Heart right ventricle (tissue), 16 donors: ENCODE measurements at regions not wholly inside any gene's neighbourhood (a gene's known extent, or its start where the extent isn't known, plus 50 kb on each side); places are given as distances from the start of the nearest gene placed in this dataset.
A peak's percentile ranks its signal among the peaks of the same experiment; 100 is the strongest.

Source experiments
- ATAC-seq, 8 donors: fragments of 200-7000 bp; cut with Tn5 transposase; one replicate each; pipeline ENCODE4 v1.9.1; 2020; ENCODE audit warnings: mild to moderate bottlenecking in 8 of 8, moderate library complexity in 8 of 8, moderate number of reproducible peaks in 1 of 8
- DNase-seq, 2 donors: peaks; one replicate each; pipeline ENCODE4 v3.0.0-alpha.2; 2020
- H3K27ac ChIP-seq, 10 donors: fragments of 200-600 bp; sonication (generic) in 2 of 10; one replicate each; pipeline versions ENCODE4 v1.5.0 to v1.8.0; 2020 to 2022; ENCODE audit warnings: mild to moderate bottlenecking in 3 of 10
- H3K27me3 ChIP-seq, 7 donors: fragments of 200-600 bp; one replicate each; pipeline ENCODE4 v1.8.0; 2021 to 2022; ENCODE audit warnings: mild to moderate bottlenecking in 2 of 7
- H3K36me3 ChIP-seq, 9 donors: fragments of 200-600 bp; sonication (generic) in 1 of 9; one replicate each; pipeline versions ENCODE4 v1.5.0 to v1.8.0; 2020 to 2022; ENCODE audit warnings: mild to moderate bottlenecking in 2 of 9
- H3K4me1 ChIP-seq, 9 donors: fragments of 200-600 bp; sonication (generic) in 1 of 9; one replicate each; pipeline versions ENCODE4 v1.5.0 to v1.8.0; 2020 to 2022; ENCODE audit warnings: mild to moderate bottlenecking in 4 of 9
- H3K4me3 ChIP-seq, 10 donors: fragments of 200-600 bp; sonication (generic) in 2 of 10; one replicate each; pipeline versions ENCODE4 v1.5.0 to v1.8.0; 2020 to 2022; ENCODE audit warnings: mild to moderate bottlenecking in 7 of 10, moderate library complexity in 2 of 10
- H3K9me3 ChIP-seq, 11 donors: fragments of 200-600 bp in 10 of 11; sonication (generic) in 2 of 11; one replicate each; pipeline versions ENCODE4 v1.5.0 to v1.8.0; 2013 to 2022; ENCODE audit warnings: mild to moderate bottlenecking in 2 of 11, control low read depth in 1 of 11, moderate library complexity in 1 of 11
- CTCF ChIP-seq, 9 donors: fragments of 200-600 bp; sonication (generic) in 2 of 9; IDR thresholded peaks; one replicate each; pipeline versions ENCODE4 v1.5.0 to v1.8.0; 2021 to 2022; ENCODE audit warnings: antibody characterized with exemption in 9 of 9, mild to moderate bottlenecking in 5 of 9, moderate library complexity in 1 of 9
- WGBS, 2 donors: extraction: QIAGEN DNeasy Blood & Tissue Kit; methylation state at CpG; one replicate each; pipeline ENCODE4 v1.1.7; 2013; ENCODE audit warnings: inconsistent platforms in 1 of 2; 5-methylcytosine and 5-hydroxymethylcytosine counted together
- intact Hi-C, 10 donors: fragments of 100-400 bp; cut with DNase I; formaldehyde crosslinking; loops; one replicate each; pipeline versions ENCODE4 v1.11.1 to v1.14.2; 2022
- donor health status: Arrhythmogenic right ventricular cardiomyopathy.
- donor health status: ischemic (EF 13 %, LVEDD 7.1; RV severe dilation, severe dysfunction).
- donor health status: healthy with polysubstance abuse.
- donor health status: DM: no; HTN: yes; CAD: no.
- donor health status: DM: no; HTN: no; CAD: no.
- donor health status: ischemic (EF 25% LVEDD 6.9; RV normal size, moderate dysfunction).
- donor health status: ischemic (EF 25% LVEDD 5.7; RV mildly dilated, moderate dysfunction).
- donor health status: healthy.
- donor health status: DM: yes; HTN: yes; CAD: no.
- donor health status: Ischemic cardiomyopathy.
- donor health status: ischemic (EF 35%, LVEDD 5.7; RV mildly dilated, moderate dysfunction).
- donor health status: nonischemic (EF 11% LVEDD 7.7; RV severe dilation, severe dysfunction).
- donor health status: DM: yes; HTN: yes; CAD: no.
- donor health status: PGD.
- donor health status: ischemic (EF 29% LVEDD 5.4; RV normal size, mild dysfunction).
- donor health status: nonischemic (EF 23%, LVEDD 6.1; RV moderate dilation, normal function).

DNA sequence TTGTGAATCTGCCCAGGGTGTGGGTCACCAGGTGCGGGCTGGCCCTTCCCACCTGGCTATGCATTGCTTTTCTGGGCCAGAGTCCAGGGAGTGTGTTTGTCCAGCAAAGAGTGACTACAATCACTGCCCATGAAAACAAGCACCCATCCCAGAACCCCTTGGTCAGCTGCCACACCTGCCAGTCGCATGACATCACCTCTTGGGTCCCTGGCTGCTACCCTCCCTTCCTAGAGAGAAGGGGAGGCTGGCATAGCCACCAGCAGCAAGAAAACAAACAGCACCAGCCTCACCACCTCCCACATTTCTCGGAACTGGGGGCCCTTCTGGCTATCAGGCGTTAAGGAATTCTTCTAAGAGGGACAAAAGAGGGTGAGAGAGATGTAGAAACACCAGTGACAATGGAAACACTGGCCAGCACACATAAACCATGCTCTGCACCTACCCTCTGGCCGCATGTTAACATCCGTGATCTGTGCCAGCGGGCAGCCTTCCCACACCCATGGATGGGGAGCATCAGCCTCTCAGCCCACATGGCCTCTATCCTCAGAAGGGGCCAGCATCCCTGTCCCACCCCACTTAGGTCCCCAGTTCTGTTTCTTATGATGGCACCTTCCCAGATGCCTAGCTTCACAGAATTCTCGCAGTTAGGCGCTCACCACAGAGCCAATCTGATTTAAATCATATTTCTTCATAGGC, 109.7 kb upstream of the GLI2 start:
- DNase-seq (no peak), ATAC-seq (peak in 4 of 8 donors; percentile 41 to 68 (median 64))
- H3K27ac ChIP-seq: no peak overlapping the region
- H3K9me3 ChIP-seq: peaks cover 0 to 9% (median 0%) of the 10 kb centered on the region in 11 donors
- H3K36me3 ChIP-seq: no peaks in the 10 kb centered on the region
- H3K4me1 ChIP-seq: no peaks in the 10 kb centered on the region
- intact Hi-C loops: no loop called here
- no peak overlapping the region for H3K4me3 ChIP-seq
- peaks cover 0 to 17% (median 7%) of the 10 kb centered on the region in 7 donors for H3K27me3 ChIP-seq
- TF ChIP-seq CTCF (IDR thresholded peaks at IDR 0.05): no peak
- WGBS, 2 donors: 86 to 87% methylated on average over 9 of the region's 9 CpGs

- no peak for TF ChIP-seq CTCF (IDR thresholded peaks at IDR 0.05)
- 84 to 85% methylated on average over 6 of the region's 6 CpGs for WGBS, 2 donors
- H3K9me3 ChIP-seq: peaks cover 0 to 9% (median 0%) of the 10 kb centered on the region in 11 donors
- DNase-seq: no peak
- ATAC-seq: no peak
- intact Hi-C loops: no loop called here
- no peaks in the 10 kb centered on the region for H3K36me3 ChIP-seq
- H3K27ac ChIP-seq: no peak overlapping the region
- H3K27me3 ChIP-seq: peaks cover 0 to 17% (median 7%) of the 10 kb centered on the region in 7 donors
- H3K4me3 ChIP-seq: no peak overlapping the region
- H3K4me1 ChIP-seq: no peaks in the 10 kb centered on the region
Measured at GRCh38 chr2:120626566-120626965, 109.1 kb upstream of the GLI2 start.

DNA sequence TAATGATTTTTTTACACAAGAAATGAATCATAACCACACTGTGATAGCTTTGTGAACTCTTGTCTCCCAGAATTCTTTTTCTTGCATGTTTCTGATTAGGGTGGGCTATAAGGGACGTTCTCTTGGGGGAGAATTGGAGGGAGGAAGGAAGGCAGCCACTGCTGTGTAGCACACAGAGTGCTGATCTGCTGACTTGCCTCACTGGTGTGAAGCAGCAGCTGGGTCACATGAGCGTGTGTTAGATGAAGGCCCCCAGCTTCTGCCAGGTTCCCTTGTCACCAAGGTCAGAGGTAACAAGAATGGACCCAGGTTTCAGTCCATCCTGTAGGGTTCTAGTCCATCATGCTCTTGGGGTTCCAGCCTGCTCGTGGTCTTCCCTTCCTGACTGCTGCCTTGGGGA, 107.4 kb upstream of the GLI2 start:
- no peak for ATAC-seq
- H3K9me3 ChIP-seq: peaks cover 0 to 5% (median 0%) of the 10 kb centered on the region in 11 donors
- no peaks in the 10 kb centered on the region for H3K4me1 ChIP-seq
- no peak for DNase-seq
- intact Hi-C loops: no loop called here
- no peak for TF ChIP-seq CTCF (IDR thresholded peaks at IDR 0.05)
- WGBS, 2 donors: 79 to 81% methylated on average over 3 of the region's 3 CpGs
- H3K27me3 ChIP-seq: peaks cover 0 to 17% (median 8%) of the 10 kb centered on the region in 7 donors
- no peaks in the 10 kb centered on the region for H3K36me3 ChIP-seq
- H3K4me3 ChIP-seq: no peak overlapping the region
- no peak overlapping the region for H3K27ac ChIP-seq

DNA sequence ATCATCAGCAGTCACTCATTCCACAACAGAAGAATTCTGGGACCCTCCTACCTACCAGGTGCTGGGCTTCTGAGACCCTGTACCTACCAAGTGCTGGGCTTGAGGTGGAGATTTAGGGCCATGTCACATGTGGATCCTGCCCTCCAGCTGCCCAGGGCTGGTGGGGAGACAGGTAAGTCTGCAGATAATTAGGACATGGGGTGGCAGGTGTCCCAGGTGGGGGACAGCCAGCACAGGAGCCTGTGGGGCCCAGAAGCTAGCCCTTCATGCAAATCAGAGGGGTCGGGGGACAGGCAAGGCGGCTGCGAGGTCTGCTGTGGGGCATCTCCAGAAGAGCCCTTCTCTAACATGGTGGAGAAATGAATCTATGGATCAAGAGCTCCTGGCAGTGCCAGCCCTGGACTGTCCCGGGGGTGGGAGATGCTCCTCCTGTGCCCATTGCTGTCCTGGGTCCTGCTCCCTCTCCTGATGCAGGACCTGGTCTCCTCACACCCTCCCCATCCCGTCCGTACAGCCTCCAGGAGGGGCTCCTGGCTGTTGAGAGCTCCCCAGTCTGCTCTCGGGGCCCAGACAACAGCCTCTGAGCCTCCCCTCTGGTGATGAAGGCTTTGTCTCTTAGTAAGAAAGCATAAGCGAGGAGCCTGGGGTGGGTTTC, 106.3 kb upstream of the GLI2 start:
- no peak for DNase-seq

More for the DNA sequence above, 106.3 kb upstream of the GLI2 start:
- intact Hi-C loops: no loop called here
- no peak for TF ChIP-seq CTCF (IDR thresholded peaks at IDR 0.05)
- Histone ChIP-seq H3K4me3 (no peak overlapping the region), H3K27me3 (peaks cover 0 to 17% (median 8%) of the 10 kb centered on the region in 7 donors), H3K9me3 (peaks cover 0 to 5% (median 0%) of the 10 kb centered on the region in 11 donors), H3K36me3 (no peaks in the 10 kb centered on the region), H3K27ac (no peak overlapping the region), H3K4me1 (no peaks in the 10 kb centered on the region)
- 89 to 93% methylated on average over 8 of the region's 8 CpGs for WGBS, 2 donors
- ATAC-seq: peak in 1 of 8 donors; percentile 27
